ENCODE measurements at regions not wholly inside any gene's neighbourhood (a gene's known extent, or its start where the extent isn't known, plus 50 kb on each side); places are given as distances from the start of the nearest gene placed in this dataset.

- TF ChIP-seq ZNF274 (IDR thresholded peaks at IDR 0.05; ENCODE audit: low read depth, low read length) = no peak
- H3K4me3 ChIP-seq (ENCODE audit: low read length) = no peak overlapping the region
Measured at GRCh38 chr21:35948982-35949381, 111.3 kb downstream of the SETD4 start.

DNA sequence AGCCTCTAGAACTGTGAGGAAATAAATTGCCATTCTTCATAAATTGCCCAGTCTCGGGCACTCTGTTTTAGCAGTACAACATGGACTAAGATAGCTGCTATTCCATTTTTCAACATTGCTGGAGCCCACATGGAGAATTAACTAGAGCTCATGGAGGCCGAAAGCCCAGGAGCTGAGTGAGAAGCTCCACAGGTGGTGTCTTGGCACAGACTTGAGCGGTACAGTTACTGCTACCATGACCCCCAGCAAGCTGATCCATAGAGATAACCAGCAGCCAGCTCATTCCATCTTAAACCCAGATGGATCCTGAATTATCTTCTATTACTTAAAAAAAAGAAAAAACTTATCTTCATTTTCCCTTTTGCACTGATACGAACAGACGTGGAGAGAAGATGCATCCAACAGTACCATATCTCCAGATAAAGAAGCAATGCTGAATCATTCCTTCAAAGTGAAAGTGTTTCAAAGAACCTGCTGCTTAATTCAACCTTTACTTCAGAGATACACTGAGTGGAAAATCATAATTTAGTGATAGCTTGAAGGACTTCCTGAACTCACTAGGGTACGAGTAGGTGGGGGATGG, 115.1 kb downstream of the SETD4 start:
- no peak for TF ChIP-seq ZNF274 (IDR thresholded peaks at IDR 0.05; ENCODE audit: low read depth, low read length)
- H3K4me3 ChIP-seq (ENCODE audit: low read length) = no peak overlapping the region

- no peak overlapping the region for H3K4me3 ChIP-seq (ENCODE audit: low read length)
- TF ChIP-seq ZNF274 (IDR thresholded peaks at IDR 0.05; ENCODE audit: low read depth, low read length) = no peak
Measured at GRCh38 chr21:35943752-35944151, 116.6 kb downstream of the SETD4 start.

- no peak for TF ChIP-seq ZNF274 (IDR thresholded peaks at IDR 0.05; ENCODE audit: low read depth, low read length)
Measured at GRCh38 chr21:35942211-35943144, 117.8 kb downstream of the SETD4 start.

DNA sequence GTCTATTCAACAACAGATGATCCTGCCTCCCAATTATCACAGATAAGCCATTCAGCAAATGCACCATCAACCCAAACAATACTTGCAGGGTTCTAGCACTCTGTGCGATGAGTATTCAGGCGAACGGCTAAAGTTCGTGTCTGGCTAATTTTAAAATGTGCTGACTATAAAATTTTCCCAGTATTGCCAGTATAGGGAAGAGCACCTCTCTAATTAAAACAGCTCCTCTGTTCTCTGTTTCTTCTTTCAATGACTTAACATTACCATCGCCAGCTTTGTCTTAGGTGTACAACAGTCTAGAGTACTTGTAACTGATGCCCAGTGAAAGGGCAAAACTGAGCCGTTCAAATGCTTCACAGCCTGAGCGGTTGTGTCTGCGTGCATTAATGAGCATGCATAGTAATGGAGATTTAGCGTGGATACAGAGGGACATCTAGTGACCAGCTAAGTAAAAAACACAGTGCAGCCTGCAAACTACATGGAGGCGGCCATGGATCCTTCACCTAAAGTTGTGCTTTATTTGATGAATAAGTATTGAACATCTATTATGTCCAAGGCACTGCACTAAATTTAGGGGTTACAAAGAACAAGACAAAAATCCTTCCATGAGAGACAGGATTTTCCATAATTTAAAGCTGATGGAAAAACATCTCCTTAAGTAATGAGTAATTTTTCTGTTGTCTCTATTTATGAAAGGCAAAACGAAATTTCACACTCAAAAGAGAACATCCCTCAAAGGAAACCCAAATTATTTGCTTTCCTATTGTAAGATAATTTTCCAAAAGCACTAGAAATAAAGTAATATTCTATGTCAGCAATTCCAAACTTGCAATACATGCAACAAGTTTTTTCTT, 120.0 kb downstream of the SETD4 start:
- TF ChIP-seq ZNF274 (IDR thresholded peaks at IDR 0.05; ENCODE audit: low read depth, low read length) = no peak
- no peak overlapping the region for H3K4me3 ChIP-seq (ENCODE audit: low read length)

More at GRCh38 chr21:35942211-35943144, 117.8 kb downstream of the SETD4 start:
- no peak overlapping the region for H3K4me3 ChIP-seq (ENCODE audit: low read length)

GRCh38 chr21:35938446-35938845, 121.9 kb downstream of the SETD4 start:
- no peak for TF ChIP-seq ZNF274 (IDR thresholded peaks at IDR 0.05; ENCODE audit: low read depth, low read length)
- H3K4me3 ChIP-seq (ENCODE audit: low read length) = no peak overlapping the region

DNA sequence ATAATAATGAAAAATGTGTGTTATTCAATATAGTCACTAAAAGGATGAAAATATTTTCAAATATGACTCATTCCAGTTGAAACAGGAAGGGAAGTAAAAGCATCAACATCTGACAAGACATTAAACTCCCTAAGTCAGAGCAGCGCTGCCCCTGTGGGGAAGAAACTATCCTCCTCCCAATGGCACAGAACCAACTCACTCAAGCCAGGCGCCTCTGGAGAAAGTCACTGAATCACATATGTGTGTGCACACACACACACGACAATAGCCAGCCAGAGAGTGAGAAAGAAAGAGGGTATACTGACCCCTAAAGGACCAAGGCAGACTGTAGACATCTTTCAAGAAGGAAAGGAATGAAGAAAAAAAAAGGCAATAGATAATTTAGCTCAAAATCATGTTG, 126.9 kb downstream of the SETD4 start:
- no peak for TF ChIP-seq ZNF274 (IDR thresholded peaks at IDR 0.05; ENCODE audit: low read depth, low read length)
- no peak overlapping the region for H3K4me3 ChIP-seq (ENCODE audit: low read length)

GRCh38 chr21:35932232-35932911, 128.0 kb downstream of the SETD4 start:
- no peak for TF ChIP-seq ZNF274 (IDR thresholded peaks at IDR 0.05; ENCODE audit: low read depth, low read length)
- no peak overlapping the region for H3K4me3 ChIP-seq (ENCODE audit: low read length)

- no peak for TF ChIP-seq ZNF274 (IDR thresholded peaks at IDR 0.05; ENCODE audit: low read depth, low read length)
Measured at GRCh38 chr21:35929901-35930300, 130.4 kb downstream of the SETD4 start.

DNA sequence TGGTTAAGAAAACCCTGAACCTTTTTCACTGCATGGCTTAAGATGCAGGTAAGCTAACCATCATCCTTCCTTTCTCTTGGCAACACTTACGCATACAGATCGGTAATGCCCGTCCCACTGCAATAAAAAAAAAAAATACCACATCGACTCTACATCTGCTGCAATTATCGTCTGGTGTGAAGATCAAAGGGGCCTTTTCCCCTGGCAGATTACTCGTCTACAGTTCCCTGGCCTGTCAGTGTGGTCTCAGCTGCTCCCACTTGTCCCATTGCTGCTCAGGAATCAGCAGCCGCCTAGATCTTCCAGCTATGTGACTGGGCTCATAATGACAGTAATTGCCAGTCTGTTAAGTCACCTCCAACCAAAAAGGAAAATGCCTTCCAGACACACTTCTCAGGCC, 133.1 kb downstream of the SETD4 start:
- TF ChIP-seq ZNF274 (IDR thresholded peaks at IDR 0.05; ENCODE audit: low read depth, low read length) = no peak
- no peak overlapping the region for H3K4me3 ChIP-seq (ENCODE audit: low read length)

More at GRCh38 chr21:35929901-35930300, 130.4 kb downstream of the SETD4 start:
- no peak overlapping the region for H3K4me3 ChIP-seq (ENCODE audit: low read length)

- TF ChIP-seq ZNF274 (IDR thresholded peaks at IDR 0.05; ENCODE audit: low read depth, low read length) = no peak
- H3K4me3 ChIP-seq (ENCODE audit: low read length) = no peak overlapping the region
Measured at GRCh38 chr21:35926003-35926740, 134.2 kb downstream of the SETD4 start.

DNA sequence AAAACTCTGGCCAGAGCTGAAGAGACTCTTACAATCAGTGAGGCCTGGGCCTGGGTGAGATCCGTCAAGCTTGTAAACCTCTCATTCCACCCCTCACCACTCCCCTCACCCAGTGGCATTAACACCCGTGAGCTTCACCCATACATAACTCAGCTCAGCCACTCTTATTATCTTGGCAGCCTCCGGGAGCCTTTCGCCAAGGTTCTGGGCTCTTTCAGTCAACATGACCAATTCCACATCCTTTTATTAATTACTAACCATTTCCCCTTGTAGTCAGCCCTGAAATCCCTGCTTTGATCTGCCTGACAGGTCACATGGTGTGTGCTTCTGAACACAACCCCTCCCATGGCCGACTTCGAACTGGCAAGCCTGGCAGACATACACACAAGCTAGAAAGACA, 134.8 kb downstream of the SETD4 start:
- no peak overlapping the region for H3K4me3 ChIP-seq (ENCODE audit: low read length)
- no peak for TF ChIP-seq ZNF274 (IDR thresholded peaks at IDR 0.05; ENCODE audit: low read depth, low read length)

- TF ChIP-seq ZNF274 (IDR thresholded peaks at IDR 0.05; ENCODE audit: low read depth, low read length) = no peak
- no peak overlapping the region for H3K4me3 ChIP-seq (ENCODE audit: low read length)
Measured at GRCh38 chr21:35924714-35925301, 135.5 kb downstream of the SETD4 start.

All from GM08714 (cell line).